ENCODE measurements at regions not wholly inside any gene's neighbourhood (a gene's known extent, or its start where the extent isn't known, plus 50 kb on each side); places are given as distances from the start of the nearest gene placed in this dataset.

DNA sequence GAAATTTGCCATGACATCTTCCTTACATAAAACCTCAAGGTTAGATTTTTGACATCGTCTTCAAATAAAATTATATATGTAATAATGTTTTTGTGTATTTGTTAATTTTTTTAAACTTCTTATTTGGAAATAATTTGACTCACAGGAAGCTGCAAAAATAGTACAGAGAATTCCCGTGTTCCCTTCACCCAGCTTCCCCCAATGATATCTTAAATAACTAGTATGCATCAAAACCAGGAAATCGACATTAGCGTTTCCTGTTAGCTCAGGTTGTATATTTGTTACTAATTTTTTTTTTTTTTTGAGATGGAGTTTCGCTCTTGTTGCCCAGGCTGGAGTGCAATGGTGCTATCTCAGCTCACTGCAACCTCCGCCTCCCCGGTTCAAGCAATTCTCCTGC is 86.3 kb upstream of the SPRY4 start:
- Histone ChIP-seq H3K36me3 (ENCODE audit: control insufficient read depth, insufficient read depth, low read length) (no peaks in the 10 kb centered on the region), H3K4me3 (ENCODE audit: low read length) (no peak overlapping the region), H3K4me1 (ENCODE audit: control insufficient read depth, insufficient read depth, low read length) (peaks cover 1% of the 10 kb centered on the region; the same call in 1 of the 2 replicates), H3K9me3 (ENCODE audit: control insufficient read depth, insufficient read depth, low read length) (no peaks in the 10 kb centered on the region), H3K27me3 (ENCODE audit: control insufficient read depth, insufficient read depth, low read length) (no peaks in the 10 kb centered on the region), H3K27ac (ENCODE audit: low read length) (no peak overlapping the region)
- no peak for DNase-seq (ENCODE audit: low read depth, low spot score)
- WGBS (ENCODE audit: insufficient coverage, insufficient read length), result no CpG with 5 or more reads among the region's 7 CpGs

- Histone ChIP-seq H3K9me3 (ENCODE audit: control insufficient read depth, insufficient read depth, low read length) (no peaks in the 10 kb centered on the region), H3K36me3 (ENCODE audit: control insufficient read depth, insufficient read depth, low read length) (no peaks in the 10 kb centered on the region), H3K4me3 (ENCODE audit: low read length) (no peak overlapping the region), H3K4me1 (ENCODE audit: control insufficient read depth, insufficient read depth, low read length) (peaks cover 5% of the 10 kb centered on the region), H3K27me3 (ENCODE audit: control insufficient read depth, insufficient read depth, low read length) (no peaks in the 10 kb centered on the region), H3K27ac (ENCODE audit: low read length) (no peak overlapping the region)
- no peak for DNase-seq (ENCODE audit: low read depth, low spot score)
- no CpG with 5 or more reads among the region's 19 CpGs for WGBS (ENCODE audit: insufficient coverage, insufficient read length)
These were observed 84.2 kb upstream of the SPRY4 start for GRCh38 chr5:142408981-142409481.

GRCh38 chr5:142408536-142408935 is 83.7 kb upstream of the SPRY4 start:
- Histone ChIP-seq H3K4me3 (ENCODE audit: low read length) (no peak overlapping the region), H3K27ac (ENCODE audit: low read length) (no peak overlapping the region), H3K27me3 (ENCODE audit: control insufficient read depth, insufficient read depth, low read length) (no peaks in the 10 kb centered on the region), H3K9me3 (ENCODE audit: control insufficient read depth, insufficient read depth, low read length) (no peaks in the 10 kb centered on the region), H3K4me1 (ENCODE audit: control insufficient read depth, insufficient read depth, low read length) (peaks cover 6% of the 10 kb centered on the region), H3K36me3 (ENCODE audit: control insufficient read depth, insufficient read depth, low read length) (no peaks in the 10 kb centered on the region)
- no CpG with 5 or more reads among the region's 7 CpGs for WGBS (ENCODE audit: insufficient coverage, insufficient read length)
- DNase-seq (ENCODE audit: low read depth, low spot score), result no peak

DNA sequence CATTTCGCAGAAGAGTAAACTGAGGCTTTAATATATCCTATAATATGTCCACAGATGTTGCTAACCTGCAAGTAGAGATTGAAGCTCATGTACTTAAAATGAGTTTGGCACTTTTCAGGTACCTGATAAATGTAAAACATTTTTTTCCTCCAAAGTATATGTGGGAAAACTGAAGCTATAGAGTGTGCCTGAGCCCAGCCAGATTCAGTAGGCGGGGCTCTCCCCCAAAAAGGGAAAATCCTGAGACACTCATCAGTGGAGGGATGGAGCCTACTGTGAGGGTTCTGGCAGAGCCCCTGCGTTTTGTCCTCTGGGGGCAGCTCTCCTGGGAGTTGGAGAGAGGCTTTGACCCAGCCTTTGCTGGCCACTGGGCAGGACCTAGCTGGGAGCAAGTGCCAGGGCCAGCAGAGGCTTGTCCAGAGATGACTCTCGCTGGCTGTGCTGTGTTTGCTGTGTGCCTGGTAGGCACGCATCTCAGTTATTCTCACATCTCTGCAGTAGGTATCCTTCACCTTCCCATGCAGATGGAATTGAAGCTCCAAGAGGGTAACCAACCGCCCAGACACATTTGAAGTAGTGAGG is 81.1 kb upstream of the SPRY4 start:
- no peak for DNase-seq (ENCODE audit: low read depth, low spot score)
- no CpG with 5 or more reads among the region's 6 CpGs for WGBS (ENCODE audit: insufficient coverage, insufficient read length)
- Histone ChIP-seq H3K27ac (ENCODE audit: low read length) (no peak overlapping the region), H3K36me3 (ENCODE audit: control insufficient read depth, insufficient read depth, low read length) (no peaks in the 10 kb centered on the region), H3K27me3 (ENCODE audit: control insufficient read depth, insufficient read depth, low read length) (no peaks in the 10 kb centered on the region), H3K9me3 (ENCODE audit: control insufficient read depth, insufficient read depth, low read length) (no peaks in the 10 kb centered on the region), H3K4me1 (ENCODE audit: control insufficient read depth, insufficient read depth, low read length) (peaks cover 6% of the 10 kb centered on the region), H3K4me3 (ENCODE audit: low read length) (no peak overlapping the region)

- Histone ChIP-seq H3K27ac (ENCODE audit: low read length) (no peak overlapping the region), H3K4me1 (ENCODE audit: control insufficient read depth, insufficient read depth, low read length) (peaks cover 6% of the 10 kb centered on the region), H3K9me3 (ENCODE audit: control insufficient read depth, insufficient read depth, low read length) (no peaks in the 10 kb centered on the region), H3K36me3 (ENCODE audit: control insufficient read depth, insufficient read depth, low read length) (no peaks in the 10 kb centered on the region), H3K4me3 (ENCODE audit: low read length) (no peak overlapping the region), H3K27me3 (ENCODE audit: control insufficient read depth, insufficient read depth, low read length) (no peaks in the 10 kb centered on the region)
- DNase-seq (ENCODE audit: low read depth, low spot score), result no peak
- WGBS (ENCODE audit: insufficient coverage, insufficient read length), result no CpG with 5 or more reads among the region's 6 CpGs
These were observed 80.2 kb upstream of the SPRY4 start for GRCh38 chr5:142405023-142405422.

DNA sequence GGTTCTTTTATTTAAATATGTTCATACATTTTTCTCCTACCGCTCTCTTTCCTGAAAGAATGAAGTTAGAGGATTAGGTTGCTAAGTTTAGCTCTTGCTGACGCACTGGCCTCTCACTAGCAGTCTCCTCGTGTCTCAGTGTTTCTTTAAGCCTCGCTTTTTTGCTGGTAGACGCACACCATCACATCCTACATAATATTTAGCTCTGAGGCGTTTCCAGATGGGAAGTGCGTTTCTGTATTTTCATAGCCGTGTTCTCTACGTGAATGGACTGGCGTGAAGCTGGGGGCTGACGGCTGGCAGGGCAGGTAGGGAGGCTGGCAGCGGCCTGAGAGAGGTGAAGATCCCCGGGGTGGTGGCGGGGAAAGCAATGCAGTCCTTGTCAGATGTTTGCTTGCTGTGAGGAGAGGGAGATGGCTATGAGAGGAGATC is 79.2 kb upstream of the SPRY4 start:
- no peaks in the 10 kb centered on the region for H3K9me3 ChIP-seq (ENCODE audit: control insufficient read depth, insufficient read depth, low read length)
- peaks cover 5% of the 10 kb centered on the region; the same call in 1 of the 2 replicates for H3K4me1 ChIP-seq (ENCODE audit: control insufficient read depth, insufficient read depth, low read length)
- H3K27me3 ChIP-seq (ENCODE audit: control insufficient read depth, insufficient read depth, low read length), result no peaks in the 10 kb centered on the region
- DNase-seq (ENCODE audit: low read depth, low spot score), result no peak
- H3K27ac ChIP-seq (ENCODE audit: low read length), result no peak overlapping the region
- WGBS (ENCODE audit: insufficient coverage, insufficient read length), result no CpG with 5 or more reads among the region's 14 CpGs
- H3K36me3 ChIP-seq (ENCODE audit: control insufficient read depth, insufficient read depth, low read length), result no peaks in the 10 kb centered on the region
- no peak overlapping the region for H3K4me3 ChIP-seq (ENCODE audit: low read length)

DNA sequence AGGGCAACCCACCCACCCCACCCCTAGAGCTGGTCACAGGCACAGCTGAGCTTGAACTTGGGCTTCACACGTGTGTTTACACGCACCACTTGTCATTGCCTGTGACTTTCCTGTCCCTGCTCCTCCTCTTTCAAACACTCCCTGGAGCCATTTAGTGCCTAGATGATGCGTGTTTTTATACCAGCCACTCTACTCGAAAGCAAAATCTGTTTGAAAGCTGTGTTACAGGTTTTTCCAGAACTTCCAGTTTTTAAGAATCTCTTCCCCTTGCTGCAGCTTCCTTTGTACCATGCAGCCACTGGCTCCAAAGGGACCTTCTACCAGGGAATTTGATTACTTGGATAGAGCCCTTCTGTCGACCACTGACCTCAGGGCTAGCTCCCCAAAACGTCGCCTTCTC is 78.8 kb upstream of the SPRY4 start:
- no CpG with 5 or more reads among the region's 7 CpGs for WGBS (ENCODE audit: insufficient coverage, insufficient read length)
- Histone ChIP-seq H3K4me1 (ENCODE audit: control insufficient read depth, insufficient read depth, low read length) (peaks cover 5% of the 10 kb centered on the region; the same call in 1 of the 2 replicates), H3K9me3 (ENCODE audit: control insufficient read depth, insufficient read depth, low read length) (no peaks in the 10 kb centered on the region), H3K27ac (ENCODE audit: low read length) (no peak overlapping the region), H3K4me3 (ENCODE audit: low read length) (no peak overlapping the region), H3K27me3 (ENCODE audit: control insufficient read depth, insufficient read depth, low read length) (no peaks in the 10 kb centered on the region), H3K36me3 (ENCODE audit: control insufficient read depth, insufficient read depth, low read length) (no peaks in the 10 kb centered on the region)
- no peak for DNase-seq (ENCODE audit: low read depth, low spot score)

GRCh38 chr5:142402752-142403318 is 78.0 kb upstream of the SPRY4 start:
- no CpG with 5 or more reads among the region's 3 CpGs for WGBS (ENCODE audit: insufficient coverage, insufficient read length)
- no peak for DNase-seq (ENCODE audit: low read depth, low spot score)
- Histone ChIP-seq H3K27ac (ENCODE audit: low read length) (no peak overlapping the region), H3K4me3 (ENCODE audit: low read length) (no peak overlapping the region), H3K27me3 (ENCODE audit: control insufficient read depth, insufficient read depth, low read length) (no peaks in the 10 kb centered on the region), H3K4me1 (ENCODE audit: control insufficient read depth, insufficient read depth, low read length) (peaks cover 5% of the 10 kb centered on the region; the same call in 1 of the 2 replicates), H3K36me3 (ENCODE audit: control insufficient read depth, insufficient read depth, low read length) (no peaks in the 10 kb centered on the region), H3K9me3 (ENCODE audit: control insufficient read depth, insufficient read depth, low read length) (no peaks in the 10 kb centered on the region)

- DNase-seq (ENCODE audit: low read depth, low spot score), result no peak
- Histone ChIP-seq H3K4me3 (ENCODE audit: low read length) (no peak overlapping the region), H3K4me1 (ENCODE audit: control insufficient read depth, insufficient read depth, low read length) (peaks cover 5% of the 10 kb centered on the region; the same call in 1 of the 2 replicates), H3K36me3 (ENCODE audit: control insufficient read depth, insufficient read depth, low read length) (no peaks in the 10 kb centered on the region), H3K27me3 (ENCODE audit: control insufficient read depth, insufficient read depth, low read length) (no peaks in the 10 kb centered on the region), H3K27ac (ENCODE audit: low read length) (no peak overlapping the region), H3K9me3 (ENCODE audit: control insufficient read depth, insufficient read depth, low read length) (no peaks in the 10 kb centered on the region)
- no CpG with 5 or more reads among the region's 8 CpGs for WGBS (ENCODE audit: insufficient coverage, insufficient read length)
These were observed 75.6 kb upstream of the SPRY4 start for GRCh38 chr5:142400415-142400814.

DNA sequence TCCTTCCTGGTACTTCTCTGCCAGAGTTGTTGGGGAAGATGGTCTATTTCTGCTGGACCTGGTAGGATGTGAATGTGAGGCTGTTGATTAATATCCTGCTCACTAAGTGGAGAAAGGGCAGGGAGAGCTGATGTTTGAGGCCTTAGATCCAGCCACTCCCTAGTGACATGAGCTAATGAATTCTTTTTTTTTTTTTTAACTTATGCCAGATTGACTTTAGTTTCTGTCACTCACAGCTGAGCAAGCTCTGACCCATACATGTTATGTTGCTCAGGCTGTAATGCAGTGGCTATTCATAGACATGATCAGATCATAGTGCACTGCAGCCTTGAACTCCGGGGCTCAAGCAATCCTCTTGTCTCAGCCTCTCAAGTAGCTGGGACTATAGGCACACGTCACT is 75.1 kb upstream of the SPRY4 start:
- peaks cover 5% of the 10 kb centered on the region; the same call in 1 of the 2 replicates for H3K4me1 ChIP-seq (ENCODE audit: control insufficient read depth, insufficient read depth, low read length)
- WGBS (ENCODE audit: insufficient coverage, insufficient read length), result no CpG with 5 or more reads among the region's 2 CpGs
- no peak overlapping the region for H3K27ac ChIP-seq (ENCODE audit: low read length)

GRCh38 chr5:142398730-142399055 is 73.9 kb upstream of the SPRY4 start:
- H3K4me3 ChIP-seq (ENCODE audit: low read length), result no peak overlapping the region
- no peaks in the 10 kb centered on the region for H3K9me3 ChIP-seq (ENCODE audit: control insufficient read depth, insufficient read depth, low read length)
- no peaks in the 10 kb centered on the region; the same call in 1 of the 2 replicates for H3K4me1 ChIP-seq (ENCODE audit: control insufficient read depth, insufficient read depth, low read length)
- H3K27me3 ChIP-seq (ENCODE audit: control insufficient read depth, insufficient read depth, low read length), result no peaks in the 10 kb centered on the region
- H3K36me3 ChIP-seq (ENCODE audit: control insufficient read depth, insufficient read depth, low read length), result no peaks in the 10 kb centered on the region
- no CpG with 5 or more reads among the region's 3 CpGs for WGBS (ENCODE audit: insufficient coverage, insufficient read length)
- H3K27ac ChIP-seq (ENCODE audit: low read length), result no peak overlapping the region
- DNase-seq (ENCODE audit: low read depth, low spot score), result no peak

More for the DNA sequence above, 75.1 kb upstream of the SPRY4 start:
- no peak for DNase-seq (ENCODE audit: low read depth, low spot score)
- Histone ChIP-seq H3K36me3 (ENCODE audit: control insufficient read depth, insufficient read depth, low read length) (no peaks in the 10 kb centered on the region), H3K9me3 (ENCODE audit: control insufficient read depth, insufficient read depth, low read length) (no peaks in the 10 kb centered on the region), H3K27me3 (ENCODE audit: control insufficient read depth, insufficient read depth, low read length) (no peaks in the 10 kb centered on the region), H3K4me3 (ENCODE audit: low read length) (no peak overlapping the region)

Data from iPS DF 6.9 (cell line).